GM12872 (cell line): ENCODE measurements at regions not wholly inside any gene's neighbourhood (a gene's known extent, or its start where the extent isn't known, plus 50 kb on each side); places are given as distances from the start of the nearest gene placed in this dataset.

ENCODE experiments used
- TF ChIP-seq, protein P1 (sequence below): IDR thresholded peaks from 3 replicates; pipeline ENCODE4 v1.5.1; 2011; ENCODE audit warnings: low read depth, mild to moderate bottlenecking, low read length, moderate library complexity; ENCODE audit not compliant: insufficient read depth

DNA sequence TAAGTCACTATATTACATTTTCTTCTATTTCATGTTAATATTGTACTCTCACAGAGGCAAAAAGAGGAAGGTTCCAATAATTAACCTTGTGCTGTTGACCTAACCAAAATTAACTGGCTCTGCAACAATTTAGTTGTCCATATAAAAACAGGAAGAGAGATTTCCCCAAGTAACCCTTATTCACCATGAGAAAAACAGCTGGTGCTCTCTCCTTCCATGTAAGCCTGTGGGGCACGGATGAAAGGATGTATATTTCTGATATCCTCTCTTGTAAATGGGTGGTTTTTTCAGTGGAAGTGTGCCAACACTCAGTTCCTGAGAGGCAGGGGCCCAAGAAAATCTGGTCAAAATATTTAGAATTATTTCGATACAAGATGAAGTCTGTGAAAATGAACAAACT lies 358.1 kb downstream of the CRPPA start:
- TF ChIP-seq, protein P1, sequence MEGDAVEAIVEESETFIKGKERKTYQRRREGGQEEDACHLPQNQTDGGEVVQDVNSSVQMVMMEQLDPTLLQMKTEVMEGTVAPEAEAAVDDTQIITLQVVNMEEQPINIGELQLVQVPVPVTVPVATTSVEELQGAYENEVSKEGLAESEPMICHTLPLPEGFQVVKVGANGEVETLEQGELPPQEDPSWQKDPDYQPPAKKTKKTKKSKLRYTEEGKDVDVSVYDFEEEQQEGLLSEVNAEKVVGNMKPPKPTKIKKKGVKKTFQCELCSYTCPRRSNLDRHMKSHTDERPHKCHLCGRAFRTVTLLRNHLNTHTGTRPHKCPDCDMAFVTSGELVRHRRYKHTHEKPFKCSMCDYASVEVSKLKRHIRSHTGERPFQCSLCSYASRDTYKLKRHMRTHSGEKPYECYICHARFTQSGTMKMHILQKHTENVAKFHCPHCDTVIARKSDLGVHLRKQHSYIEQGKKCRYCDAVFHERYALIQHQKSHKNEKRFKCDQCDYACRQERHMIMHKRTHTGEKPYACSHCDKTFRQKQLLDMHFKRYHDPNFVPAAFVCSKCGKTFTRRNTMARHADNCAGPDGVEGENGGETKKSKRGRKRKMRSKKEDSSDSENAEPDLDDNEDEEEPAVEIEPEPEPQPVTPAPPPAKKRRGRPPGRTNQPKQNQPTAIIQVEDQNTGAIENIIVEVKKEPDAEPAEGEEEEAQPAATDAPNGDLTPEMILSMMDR = no peak

DNA sequence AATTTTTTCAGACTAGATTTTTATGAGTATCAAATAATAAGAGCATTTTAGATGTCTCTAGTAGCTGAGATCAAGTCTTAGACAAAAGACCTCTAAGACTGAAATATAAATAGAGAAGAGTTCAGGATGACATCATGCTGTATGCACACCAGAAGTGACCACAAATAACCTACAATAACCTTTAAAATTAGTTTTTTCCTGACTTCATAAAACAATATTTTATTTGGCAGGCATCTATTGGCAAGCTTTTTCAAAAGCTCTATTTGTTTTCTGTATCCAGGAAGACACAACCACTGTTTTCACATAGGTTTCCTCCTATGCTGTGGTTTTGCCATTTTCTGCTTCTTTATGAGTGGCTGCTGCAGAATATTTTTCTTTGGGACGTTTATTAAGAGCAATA lies 359.1 kb downstream of the CRPPA start:
- TF ChIP-seq, protein P1 = no peak

DNA sequence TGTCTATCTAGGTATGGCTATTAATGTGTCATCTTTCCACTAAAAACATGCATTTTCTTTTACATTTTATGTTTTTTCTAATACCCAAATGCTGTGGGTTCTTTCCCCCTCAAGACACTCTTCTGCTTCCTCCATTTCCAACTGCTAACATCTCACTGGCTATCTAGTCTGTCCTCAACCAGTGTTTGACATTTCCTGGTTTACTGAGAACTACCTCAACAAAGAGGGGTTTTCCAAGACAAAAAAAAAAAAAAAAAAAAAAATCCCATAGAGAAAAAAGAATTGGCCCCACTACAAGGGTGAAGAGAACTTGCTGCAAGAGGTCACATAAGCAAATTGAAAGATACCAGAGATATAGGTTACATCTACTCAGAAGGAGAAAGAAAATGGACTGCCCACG lies 359.7 kb downstream of the CRPPA start:
- TF ChIP-seq, protein P1 = no peak

DNA sequence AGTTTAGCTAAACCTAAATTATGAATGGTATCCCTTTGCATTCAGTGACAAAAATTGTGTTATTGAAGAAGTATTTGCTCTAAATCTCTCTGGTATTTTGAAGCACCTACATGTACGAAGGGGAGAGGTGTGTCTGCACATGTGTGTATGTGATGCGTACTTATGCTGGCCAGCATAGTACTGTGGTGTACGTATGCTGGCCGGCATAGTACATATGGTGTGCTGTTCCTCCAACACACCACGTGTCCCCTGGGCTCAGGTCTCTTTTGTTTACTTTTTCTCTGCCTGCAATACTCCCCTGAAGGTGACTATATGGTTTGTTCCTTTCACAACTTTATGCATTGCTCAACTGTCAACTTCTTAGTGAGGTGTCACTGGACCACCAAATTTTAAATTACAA lies 360.3 kb downstream of the CRPPA start:
- TF ChIP-seq, protein P1 = no peak

DNA sequence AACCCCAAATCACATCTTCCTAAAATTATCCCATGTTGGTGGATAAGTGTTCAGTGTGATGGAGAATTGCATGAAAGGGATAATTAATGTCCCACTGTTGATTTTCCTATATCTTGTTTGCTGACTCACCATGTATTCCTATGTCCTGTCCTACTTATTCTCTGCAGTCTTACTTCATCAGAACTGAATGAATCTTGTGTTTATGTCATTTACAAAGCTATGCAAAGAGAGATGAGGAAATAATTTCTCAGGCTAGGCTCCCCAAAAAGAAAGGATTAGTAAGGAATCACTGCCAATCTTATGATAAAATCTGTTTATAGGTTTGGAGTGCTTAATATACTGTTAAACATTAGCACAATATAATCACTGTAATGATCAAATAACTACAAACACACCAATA lies 360.8 kb downstream of the CRPPA start:
- TF ChIP-seq, protein P1 = no peak

DNA sequence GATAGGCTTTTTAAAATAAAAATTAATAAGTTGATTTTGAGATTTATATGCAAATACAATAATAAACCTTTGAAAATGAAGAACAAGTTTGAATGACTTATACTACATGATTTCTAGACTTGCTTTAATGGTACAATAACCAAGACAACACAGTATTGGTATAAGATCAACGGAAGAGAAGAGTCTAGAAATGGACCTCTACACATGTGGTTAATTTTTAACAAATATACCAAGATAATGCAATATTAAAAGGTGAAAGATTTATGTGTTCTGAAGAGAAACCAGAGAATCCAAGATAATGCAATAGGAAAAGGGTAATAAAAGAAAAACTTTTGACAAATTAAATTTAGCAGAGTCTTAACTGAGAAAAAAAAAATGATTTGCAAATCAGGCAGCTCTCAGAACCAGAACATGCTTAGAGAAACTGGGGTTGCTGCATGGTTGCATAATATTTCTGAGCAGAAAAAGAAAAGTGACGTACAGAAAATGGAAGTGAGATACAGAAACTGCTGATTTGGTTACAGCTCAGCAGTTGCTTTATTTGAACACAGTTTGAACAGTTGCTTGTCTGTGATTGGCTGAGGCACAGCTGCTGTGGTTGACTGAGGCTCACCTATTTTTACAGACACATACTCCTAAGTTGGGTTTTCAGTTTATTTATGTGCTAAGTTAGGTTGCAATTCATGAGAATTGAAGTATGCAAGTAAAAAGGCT lies 365.9 kb downstream of the CRPPA start:
- TF ChIP-seq, protein P1 = no peak

DNA sequence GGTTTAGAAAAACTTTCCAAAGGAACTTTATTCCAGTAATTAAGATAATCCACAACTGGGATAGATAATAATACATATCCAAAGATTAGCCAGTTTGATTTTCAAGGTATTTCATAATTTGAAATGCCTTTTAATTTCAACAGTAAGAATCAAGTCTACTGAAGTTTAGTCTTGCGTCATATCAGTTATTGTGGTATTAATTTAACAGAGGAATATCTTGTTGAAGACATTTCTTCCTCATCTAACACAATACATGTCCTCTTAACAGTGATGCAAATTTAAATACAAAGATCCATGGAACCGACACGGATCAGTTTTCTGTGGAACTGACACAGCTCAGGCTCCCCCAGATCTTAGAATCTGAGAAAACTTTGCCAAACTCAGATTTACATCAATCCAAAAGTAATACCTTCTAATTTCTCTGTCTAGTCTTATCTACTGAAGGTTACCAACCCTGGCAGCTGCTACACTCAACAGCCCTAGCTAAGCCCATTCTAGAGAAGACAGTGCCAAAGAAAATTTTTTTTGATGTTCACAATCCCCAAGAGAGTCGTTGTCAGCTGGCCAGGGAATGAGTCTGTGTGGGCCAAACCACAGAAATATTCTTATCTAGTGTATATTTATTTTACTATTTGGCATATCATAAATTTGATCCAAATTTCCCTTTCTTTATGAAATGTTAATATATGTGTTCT lies 365.2 kb upstream of the MEOX2 start:
- TF ChIP-seq, protein P1 = no peak
